DMS79 (cell line): ENCODE measurements at regions not wholly inside any gene's neighbourhood (a gene's known extent, or its start where the extent isn't known, plus 50 kb on each side); places are given as distances from the start of the nearest gene placed in this dataset.
"Not testable (repeated sequence)": the region's sequence is repeated elsewhere in the genome, so short reads cannot be mapped to it uniquely, and the experiment has no call there.

ENCODE experiments used
- DNase-seq: peaks from one replicate; lab custom pipeline; 2025; lab: John Stamatoyannopoulos, UW

- no peak for DNase-seq
Observed at GRCh38 chr12:33187409-33187808, 252.2 kb downstream of the SYT10 start.

GRCh38 chr12:33184161-33184560, 255.5 kb downstream of the SYT10 start:
- DNase-seq = no peak

DNA sequence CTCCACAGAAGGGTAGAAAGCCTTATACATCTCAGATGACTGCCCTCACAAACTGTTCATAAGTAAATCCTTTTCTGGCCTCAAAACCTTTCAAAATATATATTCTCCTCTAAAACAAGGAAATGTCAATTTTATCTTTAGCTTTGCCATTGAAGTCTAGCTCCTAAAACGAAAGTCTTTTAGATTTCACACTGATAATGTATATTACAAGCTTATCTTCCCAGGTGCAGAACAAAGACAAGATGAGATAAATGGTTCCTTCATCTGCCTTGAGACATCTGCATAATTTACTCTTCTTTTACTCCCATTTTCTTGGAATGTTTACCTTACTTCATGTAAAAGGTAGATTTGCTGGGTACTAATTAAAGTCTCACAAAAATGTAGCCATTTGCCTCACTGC, 257.1 kb downstream of the SYT10 start:
- no peak for DNase-seq

GRCh38 chr12:33180918-33181317, 258.7 kb downstream of the SYT10 start:
- no peak for DNase-seq

DNA sequence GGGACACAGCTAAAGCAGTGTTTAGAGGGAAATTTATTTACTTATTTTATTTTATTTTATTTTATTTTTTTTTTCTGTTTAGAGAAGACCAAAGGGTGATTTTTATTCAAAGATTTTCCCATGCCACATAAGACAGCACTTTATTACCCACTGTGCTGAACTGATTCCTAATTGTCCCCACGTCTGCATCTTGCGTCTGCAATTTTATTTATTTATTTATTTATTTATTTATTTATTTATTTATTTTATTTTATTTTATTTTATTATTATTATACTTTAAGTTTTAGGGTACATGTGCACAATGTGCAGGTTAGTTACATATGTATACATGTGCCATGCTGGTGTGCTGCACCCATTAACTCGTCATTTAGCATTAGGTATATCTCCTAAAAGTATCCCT, 269.7 kb upstream of the PKP2 start:
- not testable (repeated sequence) for DNase-seq

DNA sequence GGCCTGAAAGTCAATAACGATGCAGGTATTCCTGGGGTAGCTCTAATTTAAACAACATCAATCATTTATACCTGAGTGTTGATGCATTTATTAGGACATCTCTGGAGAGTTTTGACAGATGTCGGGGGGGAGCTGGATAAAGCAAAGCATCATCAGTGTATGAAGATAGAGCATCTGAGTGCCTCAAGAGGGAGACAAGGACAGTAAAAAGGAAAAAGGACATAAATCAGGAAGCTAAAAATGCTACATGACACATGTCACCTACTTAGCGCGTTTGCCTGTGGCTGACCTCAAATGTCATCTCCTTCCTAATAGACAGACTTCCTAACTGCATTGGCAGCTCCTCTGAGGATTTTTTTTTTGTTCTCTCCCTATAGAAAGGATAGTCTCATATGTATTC, 259.5 kb upstream of the PKP2 start:
- DNase-seq = no peak

- not testable (repeated sequence) for DNase-seq
Observed at GRCh38 chr12:33147292-33147691, 250.7 kb upstream of the PKP2 start.

DNA sequence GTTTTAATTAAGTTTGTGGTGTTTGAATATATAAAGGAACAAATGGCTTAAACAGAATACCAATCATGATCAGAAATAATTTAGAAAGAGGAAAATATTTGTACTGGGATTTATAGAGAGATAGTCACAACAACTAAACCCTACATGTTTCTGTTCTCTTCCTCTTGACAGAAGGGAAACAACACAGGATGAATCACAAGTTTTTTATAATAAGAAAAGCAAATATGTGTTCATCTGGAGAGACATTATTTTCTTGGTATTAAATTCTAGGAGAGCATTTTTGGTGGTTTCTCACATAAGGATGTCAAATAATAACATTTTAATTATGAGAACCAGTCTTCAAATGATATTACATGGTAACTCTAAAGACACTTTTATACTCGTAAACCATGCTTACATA, 232.9 kb upstream of the PKP2 start:
- DNase-seq = no peak

- DNase-seq = no peak
Observed at GRCh38 chr12:33125755-33126154, 229.2 kb upstream of the PKP2 start.

- no peak for DNase-seq
Observed at GRCh38 chr12:33116284-33116683, 219.7 kb upstream of the PKP2 start.

DNA sequence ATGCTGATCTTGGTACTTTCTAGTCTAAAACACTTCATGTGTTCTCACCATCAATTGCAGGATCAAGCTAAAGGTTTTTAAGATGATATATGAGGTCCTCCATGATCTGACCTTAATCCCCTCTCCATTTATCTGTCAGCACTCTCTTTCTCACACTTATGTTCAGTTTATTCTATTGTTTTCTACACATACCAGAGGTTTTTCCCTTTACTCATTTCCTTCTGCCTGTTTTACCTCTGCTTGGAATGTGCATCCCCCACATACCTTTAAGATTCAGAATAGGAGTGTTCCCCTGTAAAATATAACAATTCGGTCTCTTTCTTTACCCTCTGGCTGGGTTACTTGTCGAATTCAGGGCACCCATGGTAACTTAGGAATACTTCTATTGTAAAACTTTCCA, 219.1 kb upstream of the PKP2 start:
- no peak for DNase-seq

- DNase-seq = no peak
Observed at GRCh38 chr12:33111850-33112249, 215.3 kb upstream of the PKP2 start.

GRCh38 chr12:33107827-33108226, 211.2 kb upstream of the PKP2 start:
- not testable (repeated sequence) for DNase-seq

GRCh38 chr12:33093534-33093933, 197.0 kb upstream of the PKP2 start:
- DNase-seq = no peak

DNA sequence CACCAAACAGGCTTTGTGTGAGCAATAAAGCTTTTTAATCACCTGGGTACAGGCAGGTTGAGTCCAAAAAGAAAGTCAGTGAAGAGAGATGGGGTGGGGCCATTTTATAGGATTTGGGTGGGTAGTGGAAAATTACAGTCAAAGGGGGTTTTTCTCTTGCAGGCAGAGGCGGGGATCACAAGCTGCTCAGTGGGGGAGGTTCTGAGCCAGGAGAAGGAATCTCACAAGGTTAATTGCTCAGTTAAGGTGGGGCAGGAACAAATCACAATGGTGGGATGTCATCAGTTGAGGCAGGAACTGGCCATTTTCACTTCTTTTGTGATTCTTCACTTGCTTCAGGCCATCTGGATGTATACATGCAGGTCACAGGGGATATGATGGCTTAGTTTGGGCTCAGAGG, 191.3 kb upstream of the PKP2 start:
- DNase-seq = not testable (repeated sequence)

- DNase-seq = not testable (repeated sequence)
Observed at GRCh38 chr12:33076401-33076800, 179.8 kb upstream of the PKP2 start.

GRCh38 chr12:33075130-33075766, 178.7 kb upstream of the PKP2 start:
- DNase-seq = not testable (repeated sequence)

- no peak for DNase-seq
Observed at GRCh38 chr12:33061844-33062243, 165.3 kb upstream of the PKP2 start.

DNA sequence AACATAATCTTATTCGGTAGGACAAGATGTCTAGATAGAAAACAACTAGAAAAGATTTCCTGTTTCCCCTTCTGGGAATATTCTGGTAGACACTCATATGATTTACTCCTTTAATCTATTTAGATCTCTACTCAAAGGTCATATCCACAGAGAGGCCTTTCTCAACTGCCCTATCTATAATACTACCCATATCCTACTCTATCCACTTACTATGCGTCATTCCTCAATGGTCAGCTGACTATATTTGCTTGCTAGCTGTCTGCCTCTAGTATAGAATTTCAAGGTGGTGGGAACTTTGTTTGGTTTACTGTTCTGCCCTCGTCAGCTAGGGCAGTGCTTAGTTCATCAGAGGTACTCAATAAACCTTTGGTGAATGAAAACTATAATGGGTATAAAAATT, 157.8 kb upstream of the PKP2 start:
- DNase-seq = no peak

GRCh38 chr12:33052141-33053051, 155.8 kb upstream of the PKP2 start:
- no peak for DNase-seq

DNA sequence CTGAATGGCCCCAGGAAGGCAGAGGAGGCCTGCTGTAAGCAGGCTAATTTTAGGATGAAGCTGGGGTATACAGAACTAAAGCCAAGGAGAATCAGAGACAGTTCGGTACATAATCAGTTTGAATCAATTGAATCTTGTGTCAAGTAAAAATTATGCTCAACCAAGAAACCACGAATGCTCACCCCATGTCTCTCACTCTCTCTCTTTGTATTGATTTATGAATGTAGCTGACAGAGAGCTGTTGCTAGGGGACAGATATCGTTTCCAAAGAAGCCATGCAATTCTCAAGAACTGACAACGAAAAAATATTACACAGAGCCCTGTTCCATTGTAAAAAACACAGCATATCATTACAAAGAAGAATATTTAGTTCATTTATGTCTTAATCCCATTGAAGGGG, 151.1 kb upstream of the PKP2 start:
- DNase-seq = no peak

- DNase-seq = no peak
Observed at GRCh38 chr12:33044447-33044846, 147.9 kb upstream of the PKP2 start.

DNA sequence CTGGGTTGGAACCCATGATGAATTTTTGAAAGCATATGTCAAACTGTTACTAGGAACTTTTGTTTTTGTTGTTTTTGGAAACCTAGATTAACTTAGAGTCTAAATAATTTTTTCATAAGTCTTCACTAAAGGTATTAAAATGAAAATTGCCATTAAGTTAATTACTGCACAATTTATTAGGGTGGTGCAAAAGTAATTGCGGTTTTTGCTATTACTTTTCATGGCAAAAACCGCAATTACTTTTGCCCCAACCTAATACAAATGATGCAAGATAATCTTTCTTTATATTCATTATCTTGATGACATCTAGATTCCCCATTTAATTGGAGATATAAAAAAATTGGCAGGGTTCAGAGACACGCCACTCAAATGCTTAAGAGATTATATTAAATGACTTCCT, 145.0 kb upstream of the PKP2 start:
- DNase-seq = no peak
